ENCODE measurements at regions not wholly inside any gene's neighbourhood (a gene's known extent, or its start where the extent isn't known, plus 50 kb on each side); places are given as distances from the start of the nearest gene placed in this dataset.
A peak's percentile ranks its signal among the peaks of the same experiment; 100 is the strongest.
"Not testable (repeated sequence)": the region's sequence is repeated elsewhere in the genome, so short reads cannot be mapped to it uniquely, and the experiment has no call there.

- CTCF ChIA-PET: no interaction called here
- Histone ChIP-seq H3K4me3 (ENCODE audit: low read length) (no peak overlapping the region), H3K36me3 (ENCODE audit: low read depth, low read length) (no peaks in the 10 kb centered on the region; the same call in 1 of the 2 replicates), H3K9me3 (ENCODE audit: low read length) (no peaks in the 10 kb centered on the region), H3K9ac (ENCODE audit: low read length) (no peak overlapping the region), H3K27ac (ENCODE audit: low read length) (no peak overlapping the region), H3K79me2 (ENCODE audit: low read length) (no peaks in the 10 kb centered on the region), H3F3A (ENCODE audit: low read length, unreplicated experiment) (no peaks in the 10 kb centered on the region), H2AFZ (ENCODE audit: low read length) (no peak overlapping the region), H4K20me1 (ENCODE audit: low read length) (no peaks in the 10 kb centered on the region), H3K9me2 (replicated peaks; ENCODE audit: low read length) (no peaks in the 10 kb centered on the region), H3K4me2 (ENCODE audit: low read length) (no peak overlapping the region), H3K4me1 (ENCODE audit: insufficient read depth, low read length) (peaks cover 4% of the 10 kb centered on the region; the same call in 1 of the 2 replicates), H3K27me3 (ENCODE audit: low read length) (no peaks in the 10 kb centered on the region)
- no peak for TF ChIP-seq EZH2phosphoT487 (IDR thresholded peaks at IDR 0.05; ENCODE audit: borderline replicate concordance, low read length)
- no peak for TF ChIP-seq EZH2 (IDR thresholded peaks at IDR 0.05; ENCODE audit: low read length, unreplicated experiment)
- no peak for TF ChIP-seq CTCF (conservative IDR thresholded peaks at IDR 0.05; ENCODE audit: low read depth, low read length)
- DNase-seq (peak; percentile 55), ATAC-seq (peak; percentile 58; the same call in 1 of the 2 replicates)
- intact Hi-C loops (cut with micrococcal nuclease): no loop called here
- no TSS peak for BruUV-seq (replicated peaks)
- POLR2A ChIA-PET (ENCODE audit: unreplicated experiment): no interaction called here
Observed at GRCh38 chr16:72637306-72637705, 410.6 kb downstream of the ZFHX3 start.

- Histone ChIP-seq H3K9me3 (ENCODE audit: low read length) (no peaks in the 10 kb centered on the region), H3K4me2 (ENCODE audit: low read length) (no peak overlapping the region), H3K4me3 (ENCODE audit: low read length) (no peak overlapping the region), H3F3A (ENCODE audit: low read length, unreplicated experiment) (no peaks in the 10 kb centered on the region), H3K4me1 (ENCODE audit: insufficient read depth, low read length) (peaks cover 4% of the 10 kb centered on the region; the same call in 1 of the 2 replicates), H3K9me2 (replicated peaks; ENCODE audit: low read length) (no peaks in the 10 kb centered on the region), H3K27ac (ENCODE audit: low read length) (no peak overlapping the region), H3K9ac (ENCODE audit: low read length) (no peak overlapping the region), H2AFZ (ENCODE audit: low read length) (no peak overlapping the region), H3K79me2 (ENCODE audit: low read length) (no peaks in the 10 kb centered on the region), H3K36me3 (ENCODE audit: low read depth, low read length) (no peaks in the 10 kb centered on the region; the same call in 1 of the 2 replicates), H3K27me3 (ENCODE audit: low read length) (no peaks in the 10 kb centered on the region), H4K20me1 (ENCODE audit: low read length) (no peaks in the 10 kb centered on the region)
- no TSS peak for BruUV-seq (replicated peaks)
- intact Hi-C loops (cut with micrococcal nuclease): no loop called here
- ATAC-seq (no peak), DNase-seq (no peak)
- CTCF ChIA-PET: no interaction called here
- no peak for TF ChIP-seq EZH2 (IDR thresholded peaks at IDR 0.05; ENCODE audit: low read length, unreplicated experiment)
- no peak for TF ChIP-seq CTCF (conservative IDR thresholded peaks at IDR 0.05; ENCODE audit: low read depth, low read length)
- TF ChIP-seq EZH2phosphoT487 (IDR thresholded peaks at IDR 0.05; ENCODE audit: borderline replicate concordance, low read length): no peak
- POLR2A ChIA-PET (ENCODE audit: unreplicated experiment): no interaction called here
Observed at GRCh38 chr16:72635694-72636093, 412.2 kb downstream of the ZFHX3 start.

DNA sequence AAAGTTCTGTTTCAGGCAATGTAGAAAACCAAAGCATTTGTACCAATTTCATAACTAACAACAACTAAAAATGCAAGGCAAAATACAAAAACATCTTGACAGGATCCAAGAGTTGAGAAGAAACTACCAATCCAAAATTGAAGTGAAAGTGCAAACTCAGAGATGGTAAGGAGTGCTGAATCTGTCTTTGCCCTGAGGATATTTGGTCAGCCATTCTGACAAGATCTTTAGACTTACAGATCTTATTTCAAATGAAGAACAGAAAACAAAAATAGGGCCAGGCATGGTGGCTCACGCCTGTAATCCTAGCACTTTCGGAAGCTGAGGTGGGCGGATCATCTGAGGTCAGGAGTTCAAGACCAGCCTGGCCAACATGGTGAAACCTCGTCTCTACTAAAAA lies 412.8 kb downstream of the ZFHX3 start:
- ATAC-seq: no peak
- no peaks in the 10 kb centered on the region for H3K27me3 ChIP-seq (ENCODE audit: low read length)
- peak; percentile 20 for DNase-seq
- H3K79me2 ChIP-seq (ENCODE audit: low read length): no peaks in the 10 kb centered on the region
- no peaks in the 10 kb centered on the region for H3K9me2 ChIP-seq (replicated peaks; ENCODE audit: low read length)
- no TSS peak for BruUV-seq (replicated peaks)
- H2AFZ ChIP-seq (ENCODE audit: low read length): no peak overlapping the region
- H3K36me3 ChIP-seq (ENCODE audit: low read depth, low read length): no peaks in the 10 kb centered on the region; the same call in 1 of the 2 replicates
- peaks cover 4% of the 10 kb centered on the region; the same call in 1 of the 2 replicates for H3K4me1 ChIP-seq (ENCODE audit: insufficient read depth, low read length)
- H3K4me2 ChIP-seq (ENCODE audit: low read length): no peak overlapping the region
- POLR2A ChIA-PET (ENCODE audit: unreplicated experiment): no interaction called here
- H3K9me3 ChIP-seq (ENCODE audit: low read length): no peaks in the 10 kb centered on the region
- H3K9ac ChIP-seq (ENCODE audit: low read length): no peak overlapping the region
- H4K20me1 ChIP-seq (ENCODE audit: low read length): no peaks in the 10 kb centered on the region
- no peak for TF ChIP-seq EZH2phosphoT487 (IDR thresholded peaks at IDR 0.05; ENCODE audit: borderline replicate concordance, low read length)
- no peak for TF ChIP-seq CTCF (conservative IDR thresholded peaks at IDR 0.05; ENCODE audit: low read depth, low read length)
- no peaks in the 10 kb centered on the region for H3F3A ChIP-seq (ENCODE audit: low read length, unreplicated experiment)
- intact Hi-C loops (cut with micrococcal nuclease): no loop called here
- no peak overlapping the region for H3K4me3 ChIP-seq (ENCODE audit: low read length)
- no peak overlapping the region for H3K27ac ChIP-seq (ENCODE audit: low read length)
- CTCF ChIA-PET: no interaction called here

DNA sequence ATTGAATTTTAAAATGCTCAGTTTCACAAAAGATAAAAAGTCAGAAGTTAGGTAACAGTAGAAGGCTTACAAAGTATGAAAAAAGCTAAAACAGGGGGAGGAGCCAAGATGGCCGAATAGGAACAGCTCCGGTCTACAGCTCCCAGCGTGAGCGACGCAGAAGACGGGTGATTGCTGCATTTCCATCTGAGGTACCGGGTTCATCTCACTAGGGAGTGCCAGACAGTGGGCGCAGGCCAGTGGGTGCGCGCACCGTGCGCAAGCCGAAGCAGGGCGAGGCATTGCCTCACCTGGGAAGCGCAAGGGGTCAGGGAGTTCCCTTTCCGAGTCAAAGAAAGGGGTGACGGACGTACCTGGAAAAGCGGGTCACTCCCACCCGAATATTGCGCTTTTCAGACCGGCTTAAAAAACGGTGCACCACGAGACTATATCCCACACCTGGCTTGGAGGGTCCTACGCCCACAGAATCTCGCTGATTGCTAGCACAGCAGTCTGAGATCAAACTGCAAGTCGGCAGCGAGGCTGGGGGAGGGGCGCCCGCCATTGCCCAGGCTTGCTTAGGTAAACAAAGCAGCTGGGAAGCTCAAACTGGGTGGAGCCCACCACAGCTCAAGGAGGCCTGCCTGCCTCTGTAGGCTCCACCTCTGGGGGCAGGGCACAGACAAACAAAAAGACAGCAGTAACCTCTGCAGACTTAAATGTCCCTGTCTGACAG lies 420.6 kb downstream of the ZFHX3 start:
- H4K20me1 ChIP-seq (ENCODE audit: low read length); H3F3A ChIP-seq (ENCODE audit: low read length, unreplicated experiment); H3K79me2 ChIP-seq (ENCODE audit: low read length); H3K27me3 ChIP-seq (ENCODE audit: low read length); H3K4me1 ChIP-seq (ENCODE audit: insufficient read depth, low read length); intact Hi-C loops (cut with micrococcal nuclease); CTCF ChIA-PET; H3K36me3 ChIP-seq (ENCODE audit: low read depth, low read length); POLR2A ChIA-PET (ENCODE audit: unreplicated experiment); H3K9me3 ChIP-seq (ENCODE audit: low read length); H3K9me2 ChIP-seq (replicated peaks; ENCODE audit: low read length): not testable (repeated sequence)
- Histone ChIP-seq H3K9ac (ENCODE audit: low read length) (peak overlapping the region; percentile 56), H3K4me3 (ENCODE audit: low read length) (peak overlapping the region; percentile 69), H2AFZ (ENCODE audit: low read length) (peak overlapping the region; percentile 72), H3K27ac (ENCODE audit: low read length) (peak overlapping the region; percentile 66), H3K4me2 (ENCODE audit: low read length) (peak overlapping the region; percentile 95)
- ATAC-seq (peak; percentile 71), DNase-seq (peak; percentile 25)
- TSS peak; percentile 67 for BruUV-seq (replicated peaks)
